Esophagus muscularis mucosa (tissue), 4 donors: ENCODE measurements at regions not wholly inside any gene's neighbourhood (a gene's known extent, or its start where the extent isn't known, plus 50 kb on each side); places are given as distances from the start of the nearest gene placed in this dataset.

Source experiments
- DNase-seq: peaks from one replicate; pipeline ENCODE4 v3.0.0-alpha.2; 2017; ENCODE audit errors: extremely low spot score
- H3K27ac ChIP-seq, 4 donors: fragments of 200-600 bp; sonication (generic); replicated peaks in 1 of 4; 1 replicate in 3 of 4; 2 replicates in 1 of 4; pipeline ENCODE4 v1.5.1; 2016 to 2019; ENCODE audit warnings: mild to moderate bottlenecking in 1 of 4
- H3K27me3 ChIP-seq, 4 donors: fragments of 200-600 bp; sonication (generic); one replicate each; pipeline versions ENCODE4 v1.5.1 to v1.6.0; 2016 to 2019
- H3K36me3 ChIP-seq, 4 donors: fragments of 200-600 bp; sonication (generic); one replicate each; pipeline ENCODE4 v1.5.1; 2016 to 2019
- H3K4me1 ChIP-seq, 4 donors: fragments of 200-600 bp; sonication (generic); one replicate each; pipeline ENCODE4 v1.5.1; 2016 to 2019
- H3K4me3 ChIP-seq, 4 donors: fragments of 200-600 bp; sonication (generic); 1 replicate in 2 of 4; 2 replicates in 2 of 4; pipeline ENCODE4 v1.5.1; 2016 to 2019; ENCODE audit warnings: mild to moderate bottlenecking in 4 of 4, moderate library complexity in 1 of 4
- H3K9me3 ChIP-seq, 4 donors: fragments of 200-600 bp; sonication (generic); 1 replicate in 3 of 4; 2 replicates in 1 of 4; pipeline ENCODE4 v1.5.1; 2016 to 2019
- EP300 ChIP-seq: sonication (generic); formaldehyde crosslinking; IDR thresholded peaks from one replicate; pipeline ENCODE4 v1.6.1; 2017; ENCODE audit warnings: antibody characterized with exemption
- POLR2A ChIP-seq: fragments of 450-650 bp; IDR thresholded peaks from one replicate; pipeline ENCODE4 v1.6.1; 2017; ENCODE audit warnings: antibody characterized with exemption, moderate library complexity, mild to moderate bottlenecking, low read depth
- POLR2AphosphoS5 ChIP-seq, 2 donors: sonication (generic); formaldehyde crosslinking; IDR thresholded peaks; one replicate each; pipeline ENCODE4 v1.6.1; 2017; ENCODE audit warnings: antibody characterized with exemption in 2 of 2
- WGBS: methylation state at CpG from one replicate; pipeline ENCODE4 v1.1.5; 2018; 5-methylcytosine and 5-hydroxymethylcytosine counted together
- intact Hi-C: fragments of 100-400 bp; cut with DNase I; formaldehyde crosslinking; loops from one replicate; pipeline ENCODE4 v1.15.1; 2023
- TF ChIP-seq, protein P1 (sequence below), 3 experiments: fragments of 200-600 bp in 2 of 3; fragments of 450-650 bp in 1 of 3; sonication (generic) in 2 of 3; IDR thresholded peaks; one replicate each; pipeline ENCODE4 v1.5.1; 2017 to 2019; ENCODE audit warnings: antibody characterized with exemption in 3 of 3, mild to moderate bottlenecking in 2 of 3, moderate library complexity in 1 of 3

GRCh38 chr14:82075566-82075965 lies 541.9 kb upstream of the SEL1L start:
- no peak overlapping the region for H3K27ac ChIP-seq
- intact Hi-C loops = no loop called here
- no peak for DNase-seq
- H3K27me3 ChIP-seq = no peaks in the 10 kb centered on the region
- TF ChIP-seq POLR2AphosphoS5 (IDR thresholded peaks at IDR 0.05) (no peak), EP300 (no peak), POLR2A (no peak)
- TF ChIP-seq, protein P1, sequence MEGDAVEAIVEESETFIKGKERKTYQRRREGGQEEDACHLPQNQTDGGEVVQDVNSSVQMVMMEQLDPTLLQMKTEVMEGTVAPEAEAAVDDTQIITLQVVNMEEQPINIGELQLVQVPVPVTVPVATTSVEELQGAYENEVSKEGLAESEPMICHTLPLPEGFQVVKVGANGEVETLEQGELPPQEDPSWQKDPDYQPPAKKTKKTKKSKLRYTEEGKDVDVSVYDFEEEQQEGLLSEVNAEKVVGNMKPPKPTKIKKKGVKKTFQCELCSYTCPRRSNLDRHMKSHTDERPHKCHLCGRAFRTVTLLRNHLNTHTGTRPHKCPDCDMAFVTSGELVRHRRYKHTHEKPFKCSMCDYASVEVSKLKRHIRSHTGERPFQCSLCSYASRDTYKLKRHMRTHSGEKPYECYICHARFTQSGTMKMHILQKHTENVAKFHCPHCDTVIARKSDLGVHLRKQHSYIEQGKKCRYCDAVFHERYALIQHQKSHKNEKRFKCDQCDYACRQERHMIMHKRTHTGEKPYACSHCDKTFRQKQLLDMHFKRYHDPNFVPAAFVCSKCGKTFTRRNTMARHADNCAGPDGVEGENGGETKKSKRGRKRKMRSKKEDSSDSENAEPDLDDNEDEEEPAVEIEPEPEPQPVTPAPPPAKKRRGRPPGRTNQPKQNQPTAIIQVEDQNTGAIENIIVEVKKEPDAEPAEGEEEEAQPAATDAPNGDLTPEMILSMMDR (IDR thresholded peaks at IDR 0.05) = no peak
- H3K4me3 ChIP-seq = no peak overlapping the region
- no peaks in the 10 kb centered on the region for H3K4me1 ChIP-seq
- H3K9me3 ChIP-seq = no peaks in the 10 kb centered on the region
- H3K36me3 ChIP-seq = no peaks in the 10 kb centered on the region
- 17% methylated on average over 3 of the region's 3 CpGs for WGBS

DNA sequence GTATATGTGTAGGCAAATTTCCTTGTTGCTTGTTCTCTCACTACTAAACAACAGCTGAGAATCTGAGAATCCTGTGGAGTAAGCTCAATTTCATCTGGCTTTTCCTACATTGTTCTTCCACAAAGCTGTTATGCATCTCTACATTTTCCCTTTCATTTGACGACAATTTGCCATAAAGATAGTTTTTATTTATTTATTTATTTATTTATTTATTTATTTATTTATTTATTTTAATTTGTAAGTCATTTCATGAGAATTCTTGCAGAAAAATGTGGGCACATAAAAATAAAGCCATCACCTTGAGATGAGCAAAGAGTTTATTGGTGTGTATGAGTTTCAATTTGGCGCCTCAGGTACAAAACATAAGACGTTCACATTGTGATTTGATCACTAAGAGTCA lies 545.9 kb upstream of the SEL1L start:
- H3K36me3 ChIP-seq = no peaks in the 10 kb centered on the region
- TF ChIP-seq POLR2A (no peak), EP300 (no peak), POLR2AphosphoS5 (IDR thresholded peaks at IDR 0.05) (no peak)
- TF ChIP-seq, protein P1 (IDR thresholded peaks at IDR 0.05) = no peak
- no peaks in the 10 kb centered on the region for H3K27me3 ChIP-seq
- no peaks in the 10 kb centered on the region for H3K9me3 ChIP-seq
- H3K4me3 ChIP-seq = no peak overlapping the region
- intact Hi-C loops = no loop called here
- no peak overlapping the region for H3K27ac ChIP-seq
- no peak for DNase-seq
- WGBS = 85% methylated on average over 3 of the region's 3 CpGs
- H3K4me1 ChIP-seq = no peaks in the 10 kb centered on the region

GRCh38 chr14:82080370-82080769 lies 546.7 kb upstream of the SEL1L start:
- no peak for TF ChIP-seq POLR2AphosphoS5 (IDR thresholded peaks at IDR 0.05)
- no peak for TF ChIP-seq EP300
- TF ChIP-seq, protein P1 (IDR thresholded peaks at IDR 0.05) = no peak
- TF ChIP-seq POLR2A = no peak
- H3K27me3 ChIP-seq = no peaks in the 10 kb centered on the region
- no peak overlapping the region for H3K4me3 ChIP-seq
- H3K27ac ChIP-seq = no peak overlapping the region
- H3K9me3 ChIP-seq = no peaks in the 10 kb centered on the region
- no peaks in the 10 kb centered on the region for H3K4me1 ChIP-seq
- intact Hi-C loops = no loop called here
- H3K36me3 ChIP-seq = no peaks in the 10 kb centered on the region
- 8% methylated on average over 4 of the region's 4 CpGs for WGBS
- DNase-seq = no peak

DNA sequence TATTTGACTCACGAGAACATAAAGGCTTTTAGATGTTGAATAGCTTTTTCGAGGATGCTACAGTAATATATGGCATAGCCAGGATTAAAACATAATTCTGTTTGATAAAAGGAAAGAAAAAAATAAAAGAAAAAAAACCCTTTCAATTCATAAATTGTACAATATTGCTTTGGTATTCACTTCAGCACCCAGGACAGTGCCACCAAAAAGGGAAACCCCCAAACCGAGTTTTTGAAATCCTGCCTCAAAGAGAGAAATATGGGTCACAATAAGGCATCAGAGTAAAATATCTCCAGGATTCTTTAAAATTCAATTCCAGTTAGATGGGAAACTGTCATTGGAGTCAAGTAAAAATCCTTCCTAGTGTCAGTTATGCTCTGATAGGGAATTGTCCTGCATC lies 551.2 kb upstream of the SEL1L start:
- intact Hi-C loops = no loop called here
- Histone ChIP-seq H3K36me3 (no peaks in the 10 kb centered on the region), H3K27ac (no peak overlapping the region), H3K4me3 (no peak overlapping the region), H3K9me3 (no peaks in the 10 kb centered on the region), H3K27me3 (no peaks in the 10 kb centered on the region), H3K4me1 (no peaks in the 10 kb centered on the region)
- TF ChIP-seq, protein P1 (IDR thresholded peaks at IDR 0.05) = no peak
- TF ChIP-seq POLR2A = no peak
- no peak for TF ChIP-seq EP300
- no peak for TF ChIP-seq POLR2AphosphoS5 (IDR thresholded peaks at IDR 0.05)
- 67% methylated on average over 3 of the region's 3 CpGs for whole genome bisulfite sequencing
- DNase-seq = no peak

GRCh38 chr14:82091097-82091496 lies 557.4 kb upstream of the SEL1L start:
- peaks cover 0 to 6% (median 0%) of the 10 kb centered on the region in 4 donors for H3K27me3 ChIP-seq
- no peaks in the 10 kb centered on the region for H3K9me3 ChIP-seq
- DNase-seq = no peak
- 86% methylated on average over 2 of the region's 2 CpGs for WGBS
- no peak overlapping the region for H3K27ac ChIP-seq
- no peak for TF ChIP-seq EP300
- TF ChIP-seq, protein P1 (IDR thresholded peaks at IDR 0.05) = no peak
- TF ChIP-seq POLR2A = no peak
- no peak for TF ChIP-seq POLR2AphosphoS5 (IDR thresholded peaks at IDR 0.05)
- no peak overlapping the region for H3K4me3 ChIP-seq
- no peaks in the 10 kb centered on the region for H3K4me1 ChIP-seq
- H3K36me3 ChIP-seq = no peaks in the 10 kb centered on the region
- intact Hi-C loops = no loop called here
